ENCODE measurements at regions not wholly inside any gene's neighbourhood (a gene's known extent, or its start where the extent isn't known, plus 50 kb on each side); places are given as distances from the start of the nearest gene placed in this dataset.

DNA sequence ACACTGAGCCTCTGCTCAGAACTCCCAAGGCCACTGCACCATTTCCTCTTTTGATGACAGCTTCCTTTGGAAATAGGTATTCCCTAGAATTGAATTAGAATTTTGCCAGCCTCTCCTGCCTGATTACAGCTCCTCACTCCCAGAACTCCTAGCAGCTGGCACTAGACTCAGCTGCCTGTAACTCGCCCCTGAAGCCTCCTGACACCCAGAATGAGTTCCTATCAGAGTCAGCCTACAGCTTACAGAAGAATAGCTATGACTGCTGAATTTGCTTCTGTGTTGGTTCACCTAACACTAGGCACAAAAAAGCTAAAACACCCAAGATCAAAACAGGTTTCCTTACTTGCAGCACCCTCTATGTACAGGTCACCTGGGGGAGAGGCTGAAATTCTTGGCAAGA is 108.2 kb upstream of the PTPRM start:
- no peaks in the 10 kb centered on the region for H3K79me2 ChIP-seq (ENCODE audit: control insufficient read depth, insufficient read depth, low read length)
- DNase-seq (ENCODE audit: low read depth, low spot score) (no peak), FAIRE-seq (no peak), ATAC-seq (no peak)
- CTCF ChIA-PET, result interaction anchor here (0.6 kb wide), 1 partner anchor 93 kb away, joined by 3 read pairs; no protein-coding TSS in a partner anchor
- H3K9me3 ChIP-seq (replicated peaks; ENCODE audit: control insufficient read depth, insufficient read depth, low read length), result no peaks in the 10 kb centered on the region
- H3K4me2 ChIP-seq (ENCODE audit: control insufficient read depth, insufficient read depth), result no peak overlapping the region
- H3K4me1 ChIP-seq (ENCODE audit: control insufficient read depth, insufficient read depth, low read length), result no peaks in the 10 kb centered on the region
- no peaks in the 10 kb centered on the region for H3K27me3 ChIP-seq (replicated peaks in 1 of 2; ENCODE audit: control insufficient read depth in 2 of 2, insufficient read depth in 2 of 2, low read length in 1 of 2)
- H3K27ac ChIP-seq (ENCODE audit: control insufficient read depth, insufficient read depth), result no peak overlapping the region
- intact Hi-C loops (cut with micrococcal nuclease; ENCODE audit: unreplicated experiment) (no loop called here), in situ Hi-C loops (cut with MboI) (no loop called here)
- no peak overlapping the region for H3K4me3 ChIP-seq
- TF ChIP-seq PAX8 (IDR thresholded peaks at IDR 0.05) (no peak), RELA (IDR thresholded peaks at IDR 0.05; ENCODE audit: borderline replicate concordance, partially characterized antibody) (no peak), NRF1 (conservative IDR thresholded peaks at IDR 0.05; ENCODE audit: low read depth, low read length) (no peak), NFYB (IDR thresholded peaks at IDR 0.05; ENCODE audit: insufficient read depth, low read depth, low read length) (no peak), ESRRA (IDR thresholded peaks at IDR 0.05; ENCODE audit: low read length) (no peak), MEF2A (IDR thresholded peaks at IDR 0.05; ENCODE audit: insufficient read depth, low read depth, low read length) (no peak), SRF (IDR thresholded peaks at IDR 0.05; ENCODE audit: low read depth in 2 of 2, low read length in 2 of 2) (no peak), IKZF1 (conservative IDR thresholded peaks at IDR 0.05) (no peak)
- TF ChIP-seq, protein P1, sequence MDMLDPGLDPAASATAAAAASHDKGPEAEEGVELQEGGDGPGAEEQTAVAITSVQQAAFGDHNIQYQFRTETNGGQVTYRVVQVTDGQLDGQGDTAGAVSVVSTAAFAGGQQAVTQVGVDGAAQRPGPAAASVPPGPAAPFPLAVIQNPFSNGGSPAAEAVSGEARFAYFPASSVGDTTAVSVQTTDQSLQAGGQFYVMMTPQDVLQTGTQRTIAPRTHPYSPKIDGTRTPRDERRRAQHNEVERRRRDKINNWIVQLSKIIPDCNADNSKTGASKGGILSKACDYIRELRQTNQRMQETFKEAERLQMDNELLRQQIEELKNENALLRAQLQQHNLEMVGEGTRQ (IDR thresholded peaks at IDR 0.05; ENCODE audit: borderline replicate concordance, low read depth, low read length), result no peak
- TF ChIP-seq, protein P2, sequence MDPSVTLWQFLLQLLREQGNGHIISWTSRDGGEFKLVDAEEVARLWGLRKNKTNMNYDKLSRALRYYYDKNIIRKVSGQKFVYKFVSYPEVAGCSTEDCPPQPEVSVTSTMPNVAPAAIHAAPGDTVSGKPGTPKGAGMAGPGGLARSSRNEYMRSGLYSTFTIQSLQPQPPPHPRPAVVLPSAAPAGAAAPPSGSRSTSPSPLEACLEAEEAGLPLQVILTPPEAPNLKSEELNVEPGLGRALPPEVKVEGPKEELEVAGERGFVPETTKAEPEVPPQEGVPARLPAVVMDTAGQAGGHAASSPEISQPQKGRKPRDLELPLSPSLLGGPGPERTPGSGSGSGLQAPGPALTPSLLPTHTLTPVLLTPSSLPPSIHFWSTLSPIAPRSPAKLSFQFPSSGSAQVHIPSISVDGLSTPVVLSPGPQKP (IDR thresholded peaks at IDR 0.05; ENCODE audit: low read depth, low read length), result no peak
- WGBS (ENCODE audit: insufficient coverage, insufficient replicate concordance, low lambda C conversion rate, missing lambda C conversion rate), result 0% methylated on average over 1 of the region's 1 CpG
- SMC1A ChIA-PET (ENCODE audit: uncharacterized antibody, unreplicated experiment), result interaction anchor here (1.0 kb wide), 1 partner anchor 18 kb away, joined by 4 read pairs; no protein-coding TSS in a partner anchor
- H3K36me3 ChIP-seq (ENCODE audit: control insufficient read depth in 2 of 2, insufficient read depth in 2 of 2, low read length in 1 of 2), result no peaks in the 10 kb centered on the region
- BruUV-seq (replicated peaks), result no TSS peak
- POLR2A ChIA-PET, result no interaction called here
- RAD21 ChIA-PET (ENCODE audit: unreplicated experiment), result no interaction called here
- H2AFZ ChIP-seq (ENCODE audit: control insufficient read depth, low read depth, low read length), result no peak overlapping the region
- no peak overlapping the region for H3K9ac ChIP-seq (ENCODE audit: control insufficient read depth, insufficient read depth, low read length)
- H4K20me1 ChIP-seq (ENCODE audit: control insufficient read depth, insufficient read depth), result no peaks in the 10 kb centered on the region
